Activated CD8-positive, alpha-beta memory T cell treated with anti-CD3 and anti-CD28 coated beads for 4 hours (primary cell): ENCODE measurements at regions not wholly inside any gene's neighbourhood (a gene's known extent, or its start where the extent isn't known, plus 50 kb on each side); places are given as distances from the start of the nearest gene placed in this dataset.
"Not testable (repeated sequence)": the region's sequence is repeated elsewhere in the genome, so short reads cannot be mapped to it uniquely, and the experiment has no call there.

Experiments used
- DNase-seq, 2 donors: peaks; one replicate each; pipeline ENCODE4 v3.0.0-alpha.2; 2020; ENCODE audit warnings: low read depth in 2 of 2

DNA sequence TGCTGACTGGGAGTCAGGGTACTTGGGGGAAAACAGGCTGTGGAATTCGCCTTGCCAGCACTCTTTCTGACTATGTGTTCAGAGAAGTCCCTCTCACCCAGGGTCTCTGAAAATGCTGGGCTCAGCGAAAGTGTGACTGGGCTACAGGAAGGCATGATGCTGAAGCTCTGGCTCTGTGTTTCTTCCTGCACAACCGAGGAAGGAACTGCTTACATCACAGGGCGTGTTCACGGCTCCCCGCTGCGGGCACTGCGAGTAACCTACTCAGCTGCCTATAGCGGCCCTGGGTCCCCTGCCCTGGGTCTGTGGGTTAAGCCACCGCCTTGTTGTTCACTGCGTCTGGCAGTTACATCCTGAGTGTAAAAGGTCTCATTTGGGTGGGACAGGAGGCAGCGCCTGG is 222.4 kb upstream of the IRX4 start:
- no peak for DNase-seq

DNA sequence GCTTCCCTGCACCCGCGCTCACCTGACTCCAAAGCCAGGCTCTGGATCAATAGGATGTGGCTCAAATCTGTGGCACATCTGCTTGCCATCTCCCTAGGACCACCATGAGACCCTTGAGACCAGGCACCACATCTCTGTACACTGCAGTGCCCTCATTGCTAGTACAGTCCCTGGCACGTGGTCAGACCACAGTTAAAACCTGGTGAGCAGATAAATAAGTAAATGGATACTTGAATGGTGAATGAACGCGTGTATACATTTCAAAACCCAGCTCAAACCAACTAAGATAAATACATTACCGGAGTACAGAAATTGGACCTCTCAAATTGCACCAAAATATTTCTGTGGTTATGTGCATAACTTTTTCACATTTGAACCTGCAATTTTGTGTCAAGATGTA is 221.2 kb upstream of the IRX4 start:
- DNase-seq, result no peak

GRCh38 chr5:2102819-2103776 is 220.4 kb upstream of the IRX4 start:
- DNase-seq, result no peak

GRCh38 chr5:2101685-2102084 is 219.0 kb upstream of the IRX4 start:
- no peak for DNase-seq

DNA sequence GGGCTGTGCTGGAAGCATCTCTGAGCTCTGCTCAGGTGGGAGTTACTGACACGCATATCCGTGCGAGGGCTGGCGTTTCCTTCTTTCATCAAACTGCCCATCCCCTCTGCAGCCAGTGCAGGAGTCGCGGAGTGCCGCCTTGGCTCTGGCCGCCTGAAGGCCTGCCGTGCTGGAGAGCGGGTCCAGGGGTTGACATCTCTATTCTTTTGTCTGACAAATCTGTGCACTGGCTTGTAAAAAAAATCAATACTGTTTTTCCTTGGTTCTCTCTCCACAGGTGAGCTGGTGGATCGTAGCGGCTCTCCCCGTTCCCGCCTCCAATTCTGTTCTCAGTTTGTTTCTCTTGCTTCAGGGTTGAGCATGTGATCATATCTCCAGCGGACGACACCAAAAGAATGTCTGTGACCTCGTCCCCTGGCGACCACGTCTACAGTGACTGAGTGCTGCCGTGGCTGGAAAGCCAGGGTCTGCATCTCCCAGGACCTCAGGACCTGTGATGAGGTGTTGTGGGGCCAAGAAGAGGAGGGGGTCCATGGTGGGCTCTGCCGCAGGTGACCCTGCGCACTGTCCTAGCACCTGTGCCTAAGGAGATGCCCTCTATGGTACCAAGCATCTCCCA is 214.3 kb upstream of the IRX4 start:
- DNase-seq, result no peak

- DNase-seq, result no peak
Measured at GRCh38 chr5:2095011-2095410, 212.3 kb upstream of the IRX4 start.

DNA sequence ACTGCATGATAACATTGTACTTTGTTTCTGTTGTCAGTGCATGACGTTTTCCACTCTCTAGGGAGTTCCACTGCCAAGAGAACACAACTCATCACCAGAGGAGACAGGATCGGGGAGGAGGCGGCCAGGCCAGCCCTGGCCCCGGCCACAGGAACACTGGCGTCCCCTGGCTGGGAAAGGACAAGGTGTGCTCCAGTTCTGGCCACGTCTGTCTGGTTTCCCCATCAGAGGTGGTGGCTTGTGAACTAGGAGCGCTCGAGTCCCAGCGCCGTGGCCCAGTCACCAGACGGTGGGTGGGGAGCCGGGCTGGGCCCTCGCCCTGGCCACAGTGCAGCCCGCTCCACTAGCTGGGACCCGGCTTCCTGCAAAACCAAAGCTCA is 211.9 kb upstream of the IRX4 start:
- DNase-seq, result no peak

DNA sequence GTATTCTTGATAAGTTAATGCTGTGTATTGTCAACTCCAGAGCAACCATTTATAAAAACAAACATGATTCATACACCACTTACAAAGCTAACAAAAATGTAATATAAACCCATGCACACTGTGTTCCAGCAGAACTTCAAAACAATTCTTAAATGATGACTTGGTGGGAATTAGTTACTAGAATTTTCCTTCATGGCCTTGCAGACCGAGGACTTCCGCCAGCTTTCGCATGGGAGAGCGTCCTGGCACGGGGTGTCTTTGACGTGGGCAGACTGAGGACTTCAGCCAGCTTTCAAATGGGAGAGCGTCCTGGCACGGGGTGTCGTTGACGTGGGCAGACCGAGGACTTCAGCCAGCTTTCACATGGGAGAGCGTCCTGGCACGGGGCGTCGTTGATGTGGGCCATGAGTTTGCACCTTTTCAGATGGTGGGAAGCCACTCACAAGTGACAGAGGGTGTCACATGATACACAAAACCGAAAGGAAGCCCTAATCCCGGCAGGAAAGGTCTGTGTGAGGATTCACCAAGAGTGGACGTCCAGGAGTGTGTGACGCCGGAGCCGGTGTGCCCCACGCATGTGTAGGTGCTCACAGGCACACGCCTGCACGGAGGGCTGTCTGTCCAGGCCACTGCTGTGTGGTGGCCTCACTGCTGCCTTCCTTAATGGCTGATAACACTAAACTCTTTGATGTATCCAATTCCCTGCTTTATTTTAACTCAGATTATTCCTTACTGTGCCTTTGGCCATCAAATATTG is 211.3 kb upstream of the IRX4 start:
- DNase-seq, result no peak

DNA sequence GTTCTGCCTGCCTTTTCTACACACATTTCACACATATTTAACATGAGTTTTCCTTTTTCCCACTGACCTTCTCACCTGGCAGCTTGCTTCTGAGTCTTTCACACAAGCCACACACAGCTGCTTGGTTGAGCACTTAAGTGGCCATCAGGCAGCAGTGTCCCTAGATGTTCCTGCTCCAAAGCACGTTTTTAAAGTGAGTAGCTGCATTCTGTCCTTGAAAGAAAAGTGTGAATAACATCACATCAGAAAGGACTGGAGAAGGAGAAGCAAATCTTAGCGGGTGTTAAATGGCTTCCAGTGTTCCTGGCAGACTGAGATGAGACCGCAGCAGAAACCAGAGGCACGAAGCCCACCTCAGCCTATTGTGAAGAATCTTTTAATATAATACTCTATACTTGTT is 209.2 kb upstream of the IRX4 start:
- DNase-seq, result no peak

DNA sequence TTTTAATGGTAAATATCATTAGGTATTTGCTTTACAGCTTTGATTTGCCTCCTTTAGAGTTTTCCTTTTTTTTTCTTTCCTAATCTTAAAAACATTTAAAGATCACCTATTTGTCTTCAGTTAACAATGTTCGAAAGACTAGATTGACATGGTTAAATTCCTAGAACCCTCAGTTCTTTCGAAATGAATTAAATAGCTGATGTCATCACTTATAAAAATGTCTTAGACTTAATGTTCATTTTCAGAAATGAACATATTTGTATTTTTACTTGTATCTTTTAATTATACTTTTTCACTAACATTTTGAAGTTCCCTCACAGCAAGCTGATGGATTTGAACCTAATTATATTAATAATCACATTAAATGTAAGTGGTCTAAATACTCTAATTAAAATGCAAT is 205.3 kb upstream of the IRX4 start:
- no peak for DNase-seq

- no peak for DNase-seq
Measured at GRCh38 chr5:2075365-2075764, 192.6 kb upstream of the IRX4 start.

DNA sequence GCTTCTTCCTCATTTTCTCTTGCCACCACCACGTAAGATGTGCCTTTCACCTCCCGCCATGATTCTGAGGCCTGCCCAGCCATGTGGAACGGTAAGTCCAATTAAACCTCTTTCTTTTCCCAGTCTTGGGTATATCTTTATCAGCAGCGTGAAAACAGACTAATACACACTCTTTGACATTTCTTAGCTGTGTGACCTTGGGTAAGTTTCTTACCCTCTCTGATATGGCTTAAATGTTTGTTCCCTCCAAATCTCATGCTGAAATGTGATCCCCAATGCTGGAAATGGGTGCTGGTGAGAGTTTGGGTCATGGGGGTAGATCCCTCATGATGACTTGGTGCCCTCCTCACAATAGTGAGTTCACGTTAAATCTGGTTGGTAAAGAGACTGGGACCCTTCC is 188.8 kb upstream of the IRX4 start:
- DNase-seq, result no peak

GRCh38 chr5:2070787-2071186 is 188.1 kb upstream of the IRX4 start:
- not testable (repeated sequence) for DNase-seq

DNA sequence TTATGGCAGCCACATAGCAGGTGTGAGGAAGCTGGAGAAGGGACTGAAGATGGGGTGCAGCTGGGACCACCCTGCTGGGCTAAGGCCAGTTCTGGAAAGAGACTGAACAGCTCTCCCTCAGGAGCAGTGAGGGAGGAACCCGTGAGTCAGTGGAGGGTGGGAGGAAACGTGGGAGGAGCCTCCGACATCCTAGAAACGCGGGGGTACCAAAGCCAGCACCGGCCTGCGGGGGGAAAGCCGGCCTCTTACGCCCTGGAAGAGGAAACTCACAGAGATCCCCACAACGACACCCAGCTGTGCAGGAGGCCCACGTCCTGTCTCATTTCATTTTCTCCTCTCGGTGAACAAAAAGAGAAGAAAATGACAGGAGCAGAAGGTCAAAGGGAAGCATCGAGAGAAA is 185.8 kb upstream of the IRX4 start:
- DNase-seq, result no peak

DNA sequence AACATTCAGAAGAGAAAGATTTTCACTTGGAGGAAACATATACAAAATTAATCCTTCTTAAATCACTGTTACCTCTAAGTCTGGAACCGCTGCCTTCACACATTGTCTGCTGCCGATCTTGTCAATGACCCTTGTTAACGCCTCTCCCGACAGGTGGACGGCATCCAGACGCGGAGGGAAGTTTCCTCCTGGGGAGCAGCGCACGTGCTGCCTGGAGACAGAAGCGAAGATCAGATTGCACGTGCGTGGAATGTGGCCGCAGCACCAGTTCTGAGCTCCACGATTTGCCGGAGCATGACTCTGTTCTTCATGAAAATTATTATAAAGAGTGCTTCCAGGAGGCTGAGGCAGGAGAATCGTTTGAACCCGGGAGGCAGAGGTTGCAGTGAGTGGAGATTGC is 183.6 kb upstream of the IRX4 start:
- DNase-seq, result no peak

- DNase-seq, result not testable (repeated sequence)
Measured at GRCh38 chr5:2063380-2063779, 180.7 kb upstream of the IRX4 start.

- no peak for DNase-seq
Measured at GRCh38 chr5:2052687-2053086, 170.0 kb upstream of the IRX4 start.

GRCh38 chr5:2049876-2050275 is 167.2 kb upstream of the IRX4 start:
- DNase-seq, result no peak

DNA sequence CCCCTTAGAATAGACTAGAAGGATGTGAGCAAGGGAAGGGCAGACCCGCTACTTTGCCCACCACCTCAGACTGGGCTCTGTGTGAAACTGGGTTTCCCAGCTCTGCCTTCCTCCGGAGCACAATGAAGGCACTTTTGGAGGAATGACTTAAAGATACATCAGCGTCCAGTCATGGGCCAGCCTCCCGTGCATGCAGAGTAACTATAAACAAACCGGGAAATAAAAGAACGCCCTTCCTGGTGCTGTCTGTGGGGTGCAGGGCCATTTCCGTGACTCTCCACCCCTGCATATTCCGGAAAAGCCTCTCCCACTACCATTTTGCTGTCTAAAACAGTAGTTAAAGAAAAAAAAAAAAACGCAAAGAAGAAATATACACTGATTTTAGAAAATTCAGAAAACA is 165.9 kb upstream of the IRX4 start:
- DNase-seq, result no peak

DNA sequence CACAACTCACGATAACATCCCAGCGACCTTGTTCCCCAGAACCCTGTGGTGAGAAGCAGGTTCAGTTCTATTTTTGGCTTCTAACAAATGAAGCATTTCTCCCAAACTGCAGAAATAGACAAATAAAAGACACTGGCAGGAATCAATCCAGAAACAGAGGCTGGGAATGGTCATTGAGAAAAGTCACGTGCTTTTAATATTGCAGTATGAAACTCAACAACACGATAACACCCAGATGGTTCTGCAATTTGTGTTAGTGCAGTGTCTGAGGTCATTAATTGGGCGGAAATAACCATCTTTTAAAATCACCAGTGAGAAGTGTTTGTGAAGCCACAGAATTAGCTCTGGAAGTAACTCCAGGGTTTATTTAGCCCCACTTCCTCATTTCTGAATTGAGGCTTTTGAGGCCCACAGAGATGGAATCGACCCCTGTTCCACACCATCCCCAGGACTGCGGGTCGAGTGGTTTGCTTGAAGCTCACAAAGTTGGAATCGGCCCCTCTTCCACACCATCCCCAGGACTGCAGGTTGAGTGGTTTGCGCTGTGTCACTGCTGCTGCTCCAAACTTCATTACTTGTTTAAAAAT is 164.7 kb upstream of the IRX4 start:
- DNase-seq, result no peak

DNA sequence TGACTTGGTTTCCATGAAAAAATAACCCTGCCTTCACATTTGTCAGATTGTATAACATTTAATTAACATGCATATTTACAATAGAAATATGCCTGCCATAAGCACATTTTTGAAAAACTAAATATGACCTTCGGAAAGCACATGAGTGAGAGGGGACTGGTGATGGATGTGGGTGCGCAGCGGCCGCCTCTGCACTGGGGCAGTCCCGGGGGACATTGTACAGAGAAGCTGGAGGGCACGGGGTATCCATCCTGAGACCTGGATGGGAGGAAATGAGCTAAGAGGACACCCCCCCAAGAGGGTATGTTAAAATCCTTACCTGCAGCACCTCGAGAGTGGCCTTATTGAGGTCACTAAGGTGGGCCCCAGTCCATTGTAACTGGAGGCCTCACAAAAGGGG is 161.3 kb upstream of the IRX4 start:
- DNase-seq, result no peak

- DNase-seq, result no peak
Measured at GRCh38 chr5:2039180-2039531, 156.4 kb upstream of the IRX4 start.
